PC-3 (cell line): ENCODE measurements at regions not wholly inside any gene's neighbourhood (a gene's known extent, or its start where the extent isn't known, plus 50 kb on each side); places are given as distances from the start of the nearest gene placed in this dataset.

Source experiments
- ATAC-seq: fragments of 200-7000 bp; cut with Tn5 transposase; 2 replicates; pipeline ENCODE4 v1.9.1; 2020; ENCODE audit warnings: mild to moderate bottlenecking, moderate library complexity
- BruUV-seq: library from RNA; stranded (reverse); fragments of 400-500 nt; replicated peaks from 2 replicates; lab custom pipeline; 2021; lab: Mats Ljungman, UMichigan
- CTCF ChIA-PET: fragments of 300-600 bp; sonication (Branson Sonifier 250); formaldehyde crosslinking; loops from one replicate; lab custom pipeline; 2022; ENCODE audit warnings: antibody characterized with exemption; lab: Charles Lee
- POLR2A ChIA-PET: fragments of 300-600 bp; sonication (Branson Sonifier 250); formaldehyde crosslinking; loops from one replicate; lab custom pipeline; 2022; ENCODE audit warnings: antibody characterized with exemption; ENCODE audit not compliant: unreplicated experiment; lab: Charles Lee
- DNase-seq: peaks from one replicate; pipeline ENCODE4 v3.0.0-alpha.2; 2015
- H2AFZ ChIP-seq: fragments of 300-600 bp; sonication (generic); 2 replicates; pipeline ENCODE4 v1.6.0; 2016; ENCODE audit warnings: antibody characterized with exemption, low read length
- H3F3A ChIP-seq: fragments of 300-600 bp; sonication (generic); one replicate; pipeline ENCODE4 v1.6.0; 2017; ENCODE audit warnings: antibody characterized with exemption, low read length, control low read depth, mild to moderate bottlenecking; ENCODE audit not compliant: unreplicated experiment
- H3K27ac ChIP-seq: fragments of 300-600 bp; sonication (generic); 2 replicates; pipeline ENCODE4 v1.5.1; 2016; ENCODE audit warnings: mild to moderate bottlenecking, low read length
- H3K27me3 ChIP-seq: fragments of 300-600 bp; sonication (generic); 2 replicates; pipeline ENCODE4 v1.6.1; 2016; ENCODE audit warnings: low read length, mixed read lengths
- H3K36me3 ChIP-seq: fragments of 300-600 bp; sonication (generic); 2 replicates; pipeline ENCODE4 v1.6.1; 2016; ENCODE audit warnings: low read depth, mixed run types, low read length, mixed read lengths
- H3K4me1 ChIP-seq: fragments of 300-600 bp; sonication (generic); 2 replicates; pipeline ENCODE4 v1.5.1; 2016; ENCODE audit warnings: low read length; ENCODE audit not compliant: insufficient read depth
- H3K4me2 ChIP-seq: fragments of 300-600 bp; sonication (generic); 2 replicates; pipeline ENCODE4 v1.6.0; 2016; ENCODE audit warnings: low read length
- H3K4me3 ChIP-seq: fragments of 300-600 bp; sonication (generic); 2 replicates; pipeline ENCODE4 v1.5.1; 2016; ENCODE audit warnings: mild to moderate bottlenecking, low read length, mixed read lengths
- H3K79me2 ChIP-seq: fragments of 300-600 bp; sonication (generic); 2 replicates; pipeline ENCODE4 v1.6.1; 2017; ENCODE audit warnings: low read length, mixed read lengths
- H3K9ac ChIP-seq: fragments of 300-600 bp; sonication (generic); 2 replicates; pipeline ENCODE4 v1.6.0; 2016; ENCODE audit warnings: mild to moderate bottlenecking, low read length
- H3K9me2 ChIP-seq: fragments of 300-600 bp; sonication (generic); replicated peaks from 2 replicates; pipeline ENCODE4 v1.6.1; 2016; ENCODE audit warnings: mixed run types, low read length, mixed read lengths
- H3K9me3 ChIP-seq: fragments of 300-600 bp; sonication (generic); 2 replicates; pipeline ENCODE4 v1.6.1; 2016; ENCODE audit warnings: low read length, mixed read lengths
- H4K20me1 ChIP-seq: fragments of 300-600 bp; sonication (generic); 2 replicates; pipeline ENCODE4 v1.6.1; 2016; ENCODE audit warnings: low read length, mixed read lengths
- EZH2 ChIP-seq: fragments of 300-600 bp; sonication (generic); IDR thresholded peaks from one replicate; pipeline ENCODE4 v1.6.1; 2017; ENCODE audit warnings: antibody characterized with exemption, mild to moderate bottlenecking, low read length; ENCODE audit not compliant: unreplicated experiment
- EZH2phosphoT487 ChIP-seq: fragments of 300-600 bp; sonication (generic); IDR thresholded peaks from 2 replicates; pipeline ENCODE4 v1.6.1; 2018; ENCODE audit warnings: mild to moderate bottlenecking, antibody characterized with exemption, low read length, borderline replicate concordance
- intact Hi-C: fragments of 100-400 bp; cut with micrococcal nuclease; formaldehyde crosslinking; loops from 2 replicates; pipeline ENCODE4 v1.9.0; 2023
- TF ChIP-seq, protein P1 (sequence below): fragments of 300-600 bp; sonication (generic); conservative IDR thresholded peaks from 2 replicates; pipeline ENCODE4 v1.5.1; 2017; ENCODE audit warnings: antibody characterized with exemption, low read depth, mild to moderate bottlenecking, low read length

DNA sequence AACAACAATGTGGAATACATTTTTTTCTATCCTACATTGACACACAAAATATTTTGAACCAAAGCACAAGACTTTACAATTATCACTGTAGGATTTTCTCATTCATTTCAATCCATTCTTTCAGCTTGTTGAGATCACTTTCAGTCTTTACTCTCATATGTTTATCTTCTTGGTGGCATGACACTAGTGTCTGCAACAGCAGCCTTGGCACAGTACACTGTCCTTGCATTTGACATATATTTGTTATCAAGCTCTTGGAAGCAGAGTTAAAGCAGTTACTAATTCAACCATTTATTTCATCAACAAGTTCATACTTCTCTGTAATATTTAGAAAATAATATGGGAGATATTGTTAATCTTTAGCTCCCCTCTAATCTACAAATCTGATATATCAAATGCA is 922.4 kb upstream of the ADGRL2 start:
- H3K4me1 ChIP-seq: peaks cover 10% of the 10 kb centered on the region
- no peak overlapping the region for H2AFZ ChIP-seq
- H3K9me3 ChIP-seq: no peaks in the 10 kb centered on the region
- DNase-seq: no peak
- CTCF ChIA-PET: no interaction called here
- no peaks in the 10 kb centered on the region for H3K9me2 ChIP-seq
- POLR2A ChIA-PET: no interaction called here
- H3K79me2 ChIP-seq: no peaks in the 10 kb centered on the region
- H4K20me1 ChIP-seq: no peaks in the 10 kb centered on the region
- H3K27me3 ChIP-seq: no peaks in the 10 kb centered on the region
- ATAC-seq: no peak
- no peaks in the 10 kb centered on the region for H3F3A ChIP-seq
- no peak overlapping the region for H3K4me3 ChIP-seq
- TF ChIP-seq EZH2: no peak
- TF ChIP-seq, protein P1, sequence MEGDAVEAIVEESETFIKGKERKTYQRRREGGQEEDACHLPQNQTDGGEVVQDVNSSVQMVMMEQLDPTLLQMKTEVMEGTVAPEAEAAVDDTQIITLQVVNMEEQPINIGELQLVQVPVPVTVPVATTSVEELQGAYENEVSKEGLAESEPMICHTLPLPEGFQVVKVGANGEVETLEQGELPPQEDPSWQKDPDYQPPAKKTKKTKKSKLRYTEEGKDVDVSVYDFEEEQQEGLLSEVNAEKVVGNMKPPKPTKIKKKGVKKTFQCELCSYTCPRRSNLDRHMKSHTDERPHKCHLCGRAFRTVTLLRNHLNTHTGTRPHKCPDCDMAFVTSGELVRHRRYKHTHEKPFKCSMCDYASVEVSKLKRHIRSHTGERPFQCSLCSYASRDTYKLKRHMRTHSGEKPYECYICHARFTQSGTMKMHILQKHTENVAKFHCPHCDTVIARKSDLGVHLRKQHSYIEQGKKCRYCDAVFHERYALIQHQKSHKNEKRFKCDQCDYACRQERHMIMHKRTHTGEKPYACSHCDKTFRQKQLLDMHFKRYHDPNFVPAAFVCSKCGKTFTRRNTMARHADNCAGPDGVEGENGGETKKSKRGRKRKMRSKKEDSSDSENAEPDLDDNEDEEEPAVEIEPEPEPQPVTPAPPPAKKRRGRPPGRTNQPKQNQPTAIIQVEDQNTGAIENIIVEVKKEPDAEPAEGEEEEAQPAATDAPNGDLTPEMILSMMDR: no peak
- no TSS peak for BruUV-seq
- intact Hi-C loops: no loop called here
- H3K36me3 ChIP-seq: no peaks in the 10 kb centered on the region
- H3K4me2 ChIP-seq: no peak overlapping the region
- H3K9ac ChIP-seq: no peak overlapping the region
- H3K27ac ChIP-seq: no peak overlapping the region

DNA sequence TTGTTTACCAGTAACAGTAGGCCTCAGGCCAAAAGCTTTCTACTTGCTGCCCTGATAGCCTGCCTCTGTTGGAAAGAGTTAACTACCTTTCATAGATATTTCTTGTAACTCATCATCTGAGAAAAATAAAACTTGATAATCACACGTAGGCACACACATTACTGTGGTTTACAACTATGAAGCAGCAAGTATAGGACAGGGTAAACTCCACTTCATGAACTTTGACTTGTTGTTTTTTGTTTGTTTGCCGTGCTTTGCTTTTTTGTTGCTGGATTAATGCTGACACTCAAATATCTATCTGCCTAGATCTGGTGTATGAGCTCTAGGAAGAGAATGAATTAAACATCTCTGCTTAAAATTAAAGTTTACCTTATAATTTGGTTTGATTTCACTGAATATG is 924.7 kb upstream of the ADGRL2 start:
- CTCF ChIA-PET: no interaction called here
- H3K79me2 ChIP-seq: no peaks in the 10 kb centered on the region
- no peak overlapping the region for H3K4me2 ChIP-seq
- H3K4me3 ChIP-seq: no peak overlapping the region
- no peak overlapping the region for H2AFZ ChIP-seq
- no peak overlapping the region for H3K9ac ChIP-seq
- TF ChIP-seq EZH2 (no peak), EZH2phosphoT487 (no peak)
- TF ChIP-seq, protein P1: no peak
- no peaks in the 10 kb centered on the region for H3K9me3 ChIP-seq
- no peaks in the 10 kb centered on the region for H4K20me1 ChIP-seq
- ATAC-seq: no peak
- no peaks in the 10 kb centered on the region for H3K36me3 ChIP-seq
- POLR2A ChIA-PET: interaction anchor here (0.5 kb wide), 1 partner anchor 543 kb away, joined by 3 read pairs; no protein-coding TSS in a partner anchor
- no peak overlapping the region for H3K27ac ChIP-seq
- no TSS peak for BruUV-seq
- intact Hi-C loops: no loop called here
- no peaks in the 10 kb centered on the region for H3K27me3 ChIP-seq
- no peaks in the 10 kb centered on the region for H3K4me1 ChIP-seq
- H3F3A ChIP-seq: no peaks in the 10 kb centered on the region
- no peaks in the 10 kb centered on the region for H3K9me2 ChIP-seq
- no peak for DNase-seq

DNA sequence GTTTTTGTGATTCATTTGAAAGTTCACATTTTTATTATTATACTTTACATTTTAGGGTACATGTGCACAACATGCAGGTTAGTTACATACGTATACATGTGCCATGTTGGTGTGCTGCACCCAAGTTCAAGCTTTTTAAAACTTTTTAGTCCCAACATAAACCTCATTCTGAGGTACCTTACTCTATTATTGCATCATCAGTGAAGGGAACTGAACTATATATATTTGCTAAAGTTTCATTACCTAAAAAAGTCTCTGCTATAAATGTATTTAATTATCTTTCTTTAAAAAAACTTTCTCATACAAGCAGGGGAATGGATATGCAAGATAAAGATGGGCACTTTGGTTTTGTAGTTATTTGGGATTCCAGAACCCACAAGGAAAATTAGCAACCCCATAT is 931.4 kb upstream of the ADGRL2 start:
- DNase-seq (no peak), ATAC-seq (no peak)
- Histone ChIP-seq H3K27ac (no peak overlapping the region), H3K4me2 (no peak overlapping the region), H3K79me2 (no peaks in the 10 kb centered on the region), H3K27me3 (no peaks in the 10 kb centered on the region), H2AFZ (no peak overlapping the region), H3K9me3 (no peaks in the 10 kb centered on the region), H3K4me1 (no peaks in the 10 kb centered on the region), H3F3A (no peaks in the 10 kb centered on the region), H3K4me3 (no peak overlapping the region), H3K9ac (no peak overlapping the region), H4K20me1 (no peaks in the 10 kb centered on the region), H3K9me2 (no peaks in the 10 kb centered on the region), H3K36me3 (no peaks in the 10 kb centered on the region)
- intact Hi-C loops: no loop called here
- no TSS peak for BruUV-seq
- ChIA-PET POLR2A (no interaction called here), CTCF (no interaction called here)
- TF ChIP-seq EZH2 (no peak), EZH2phosphoT487 (no peak)
- TF ChIP-seq, protein P1: no peak
